ENCODE measurements at regions not wholly inside any gene's neighbourhood (a gene's known extent, or its start where the extent isn't known, plus 50 kb on each side); places are given as distances from the start of the nearest gene placed in this dataset.

- intact Hi-C loops (cut with micrococcal nuclease), result no loop called here
Measured at GRCh38 chr5:74072646-74073045, 446.6 kb downstream of the ARHGEF28 start.

- intact Hi-C loops (cut with micrococcal nuclease), result no loop called here
Measured at GRCh38 chr5:74070766-74071165, 444.8 kb downstream of the ARHGEF28 start.

GRCh38 chr5:74069741-74070140, 443.7 kb downstream of the ARHGEF28 start:
- intact Hi-C loops (cut with micrococcal nuclease), result no loop called here

GRCh38 chr5:74067748-74068541, 441.9 kb downstream of the ARHGEF28 start:
- intact Hi-C loops (cut with micrococcal nuclease), result no loop called here

GRCh38 chr5:74064911-74065310, 438.9 kb downstream of the ARHGEF28 start:
- intact Hi-C loops (cut with micrococcal nuclease), result no loop called here

GRCh38 chr5:74064225-74064624, 438.2 kb downstream of the ARHGEF28 start:
- intact Hi-C loops (cut with micrococcal nuclease), result no loop called here

- intact Hi-C loops (cut with micrococcal nuclease), result no loop called here
Measured at GRCh38 chr5:74063821-74064220, 437.8 kb downstream of the ARHGEF28 start.

- intact Hi-C loops (cut with micrococcal nuclease), result no loop called here
Measured at GRCh38 chr5:74063346-74063745, 437.4 kb downstream of the ARHGEF28 start.

GRCh38 chr5:74061292-74061691, 435.3 kb downstream of the ARHGEF28 start:
- intact Hi-C loops (cut with micrococcal nuclease), result no loop called here

GRCh38 chr5:74059706-74060105, 433.7 kb downstream of the ARHGEF28 start:
- intact Hi-C loops (cut with micrococcal nuclease), result loop anchor here (5.0 kb wide), 1 partner anchor 588 kb away; no protein-coding TSS in a partner anchor

GRCh38 chr5:74056789-74057164, 430.8 kb downstream of the ARHGEF28 start:
- intact Hi-C loops (cut with micrococcal nuclease), result loop anchor here (5.0 kb wide), 1 partner anchor 591 kb away; no protein-coding TSS in a partner anchor

- intact Hi-C loops (cut with micrococcal nuclease), result loop anchor here (5.0 kb wide), 1 partner anchor 591 kb away; no protein-coding TSS in a partner anchor
Measured at GRCh38 chr5:74056107-74056788, 430.3 kb downstream of the ARHGEF28 start.

- intact Hi-C loops (cut with micrococcal nuclease), result loop anchor here (5.0 kb wide), 1 partner anchor 592 kb away; no protein-coding TSS in a partner anchor
Measured at GRCh38 chr5:74055486-74056106, 429.6 kb downstream of the ARHGEF28 start.

- intact Hi-C loops (cut with micrococcal nuclease), result loop anchor here (5.0 kb wide), 1 partner anchor 592 kb away; no protein-coding TSS in a partner anchor
Measured at GRCh38 chr5:74054641-74055421, 428.8 kb downstream of the ARHGEF28 start.

GRCh38 chr5:74054139-74054538, 428.1 kb downstream of the ARHGEF28 start:
- intact Hi-C loops (cut with micrococcal nuclease), result no loop called here

- intact Hi-C loops (cut with micrococcal nuclease), result no loop called here
Measured at GRCh38 chr5:74052441-74053221, 426.6 kb downstream of the ARHGEF28 start.

- intact Hi-C loops (cut with micrococcal nuclease), result no loop called here
Measured at GRCh38 chr5:74051076-74051475, 425.1 kb downstream of the ARHGEF28 start.

GRCh38 chr5:74044936-74045335, 418.9 kb downstream of the ARHGEF28 start:
- intact Hi-C loops (cut with micrococcal nuclease), result no loop called here

GRCh38 chr5:74042959-74043358, 417.0 kb downstream of the ARHGEF28 start:
- intact Hi-C loops (cut with micrococcal nuclease), result no loop called here

- intact Hi-C loops (cut with micrococcal nuclease), result no loop called here
Measured at GRCh38 chr5:74042559-74042958, 416.6 kb downstream of the ARHGEF28 start.
